GM12878 (cell line): ENCODE measurements at regions not wholly inside any gene's neighbourhood (a gene's known extent, or its start where the extent isn't known, plus 50 kb on each side); places are given as distances from the start of the nearest gene placed in this dataset.

ENCODE experiments used
- ATAC-seq: fragments of 200-7000 bp; cut with Tn5 transposase; 3 replicates; pipeline ENCODE4 v1.9.1; 2020; ENCODE audit warnings: mild to moderate bottlenecking, moderate library complexity
- BruUV-seq: library from RNA; stranded (reverse); fragments of 400-500 nt; replicated peaks from 2 replicates; lab custom pipeline; 2021; lab: Mats Ljungman, UMichigan
- CTCF ChIA-PET: fragments of 300-600 bp; sonication (Branson Sonifier 250); formaldehyde crosslinking; extraction: SDS; loops from one replicate; lab custom pipeline; 2021; ENCODE audit warnings: inconsistent platforms; lab: Yijun Ruan, JAX
- POLR2A ChIA-PET: fragments of 350-600 bp; formaldehyde crosslinking; extraction: SDS; loops from one replicate; lab custom pipeline; 2021; ENCODE audit warnings: inconsistent platforms; lab: Charles Lee
- RAD21 ChIA-PET: fragments of 300-600 bp; sonication (Branson Sonifier 250); formaldehyde crosslinking; loops from one replicate; lab custom pipeline; 2023; ENCODE audit warnings: antibody characterized with exemption; ENCODE audit not compliant: unreplicated experiment; lab: Charles Lee
- SMC1A ChIA-PET: fragments of 300-600 bp; sonication (Branson Sonifier 250); formaldehyde crosslinking; loops from one replicate; lab custom pipeline; 2023; ENCODE audit not compliant: unreplicated experiment, uncharacterized antibody; lab: Charles Lee
- DNase-seq: peaks from one replicate; pipeline ENCODE4 v3.0.0-alpha.2; 2011; ENCODE audit warnings: low read depth, low spot score
- FAIRE-seq: peaks from 3 replicates; lab custom pipeline; 2011; peaks lifted over from hg19 to GRCh38; lab: Jason Lieb, UNC
- H2AFZ ChIP-seq: 2 replicates; pipeline ENCODE4 v1.6.0; 2011; ENCODE audit warnings: low read depth, low read length, control low read depth; ENCODE audit not compliant: control insufficient read depth
- H3K27ac ChIP-seq: 2 replicates; pipeline ENCODE4 v1.5.1; 2011; ENCODE audit warnings: control low read depth; ENCODE audit not compliant: control insufficient read depth, insufficient read depth
- H3K27me3 ChIP-seq, 2 experiments: replicated peaks in 1 of 2; 2 replicates each; pipeline versions ENCODE4 v1.6.0 to v1.6.1; 2011; ENCODE audit warnings: low read length in 1 of 2; ENCODE audit not compliant: control insufficient read depth in 2 of 2, insufficient read depth in 2 of 2
- H3K36me3 ChIP-seq, 2 experiments: 2 replicates each; pipeline ENCODE4 v1.5.1; 2011; ENCODE audit warnings: low read length in 1 of 2; ENCODE audit not compliant: control insufficient read depth in 2 of 2, insufficient read depth in 2 of 2
- H3K4me1 ChIP-seq: 2 replicates; pipeline ENCODE4 v1.6.1; 2011; ENCODE audit warnings: mild to moderate bottlenecking, low read length, moderate library complexity, mixed read lengths; ENCODE audit not compliant: control insufficient read depth, insufficient read depth
- H3K4me2 ChIP-seq: 2 replicates; pipeline ENCODE4 v1.6.0; 2011; ENCODE audit warnings: control low read depth; ENCODE audit not compliant: control insufficient read depth, insufficient read depth
- H3K4me3 ChIP-seq: fragments of 200-600 bp; sonication (generic); 2 replicates; pipeline ENCODE4 v1.5.1; 2016
- H3K79me2 ChIP-seq: 2 replicates; pipeline ENCODE4 v1.6.0; 2011; ENCODE audit warnings: low read length; ENCODE audit not compliant: control insufficient read depth, insufficient read depth
- H3K9ac ChIP-seq: 2 replicates; pipeline ENCODE4 v1.8.0; 2011; ENCODE audit warnings: low read length, control low read depth, mixed read lengths; ENCODE audit not compliant: control insufficient read depth, insufficient read depth
- H3K9me3 ChIP-seq: replicated peaks from 3 replicates; pipeline ENCODE4 v1.5.1; 2011; ENCODE audit warnings: mild to moderate bottlenecking, low read length; ENCODE audit not compliant: control insufficient read depth, insufficient read depth
- H4K20me1 ChIP-seq: 2 replicates; pipeline ENCODE4 v1.6.0; 2011; ENCODE audit not compliant: control insufficient read depth, insufficient read depth
- CUX1 ChIP-seq: IDR thresholded peaks from 2 replicates; pipeline ENCODE4 v1.6.1; 2012; ENCODE audit warnings: improper control_type of control experiment, low read depth, low read length; ENCODE audit not compliant: insufficient replicate concordance
- RBBP5 ChIP-seq: fragments of 200-600 bp; sonication (generic); conservative IDR thresholded peaks from 2 replicates; pipeline ENCODE4 v1.6.1; 2016
- RELB ChIP-seq: fragments of 450-650 bp; IDR thresholded peaks from 2 replicates; pipeline ENCODE4 v1.6.1; 2017; ENCODE audit warnings: low read depth, mild to moderate bottlenecking, moderate library complexity
- SKIL ChIP-seq: fragments of 450-650 bp; IDR thresholded peaks from 2 replicates; pipeline ENCODE4 v1.6.1; 2017; ENCODE audit warnings: mild to moderate bottlenecking, low read depth, inconsistent platforms; ENCODE audit not compliant: poor library complexity, severe bottlenecking
- WGBS: methylation state at CpG from one replicate; pipeline ENCODE4 v1.1.6; 2016; ENCODE audit warnings: low lambda C conversion rate; ENCODE audit not compliant: insufficient replicate concordance, insufficient coverage; ENCODE audit errors: missing lambda C conversion rate; 5-methylcytosine and 5-hydroxymethylcytosine counted together
- in situ Hi-C: fragments of 300-500 bp; cut with MboI; formaldehyde crosslinking; loops from 9 replicates; pipeline ENCODE4 v1.14.3; 2018; ENCODE audit warnings: mixed read lengths
- intact Hi-C: fragments of 100-400 bp; cut with micrococcal nuclease; formaldehyde crosslinking; loops from one replicate; pipeline ENCODE4 v1.14.2; 2022; ENCODE audit not compliant: unreplicated experiment

GRCh38 chr2:139380051-139380450 is 599.9 kb upstream of the NXPH2 start:
- H3K4me3 ChIP-seq: no peak overlapping the region
- no peak overlapping the region for H2AFZ ChIP-seq
- in situ Hi-C loops (no loop called here), intact Hi-C loops (no loop called here)
- ChIA-PET CTCF (no interaction called here), POLR2A (no interaction called here), RAD21 (no interaction called here), SMC1A (no interaction called here)
- no peaks in the 10 kb centered on the region for H3K27me3 ChIP-seq
- WGBS: 26% methylated on average over 1 of the region's 1 CpG
- no peak overlapping the region for H3K4me2 ChIP-seq
- no peak overlapping the region for H3K9ac ChIP-seq
- no peaks in the 10 kb centered on the region for H3K36me3 ChIP-seq
- DNase-seq (no peak), ATAC-seq (no peak), FAIRE-seq (no peak)
- BruUV-seq: no TSS peak
- no peaks in the 10 kb centered on the region for H4K20me1 ChIP-seq
- H3K9me3 ChIP-seq: no peaks in the 10 kb centered on the region
- TF ChIP-seq RELB (no peak), RBBP5 (no peak)
- H3K79me2 ChIP-seq: no peaks in the 10 kb centered on the region
- no peak overlapping the region for H3K27ac ChIP-seq
- no peaks in the 10 kb centered on the region for H3K4me1 ChIP-seq

- no peaks in the 10 kb centered on the region for H3K27me3 ChIP-seq
- CTCF ChIA-PET: no interaction called here
- SMC1A ChIA-PET: no interaction called here
- 39% methylated on average over 3 of the region's 3 CpGs for WGBS
- H3K4me3 ChIP-seq: no peak overlapping the region
- H2AFZ ChIP-seq: no peak overlapping the region
- H3K4me1 ChIP-seq: no peaks in the 10 kb centered on the region
- no peaks in the 10 kb centered on the region for H4K20me1 ChIP-seq
- H3K79me2 ChIP-seq: no peaks in the 10 kb centered on the region
- no TSS peak for BruUV-seq
- H3K4me2 ChIP-seq: no peak overlapping the region
- TF ChIP-seq SKIL (no peak), CUX1 (no peak)
- POLR2A ChIA-PET: no interaction called here
- no peak for FAIRE-seq
- no peaks in the 10 kb centered on the region for H3K36me3 ChIP-seq
- RAD21 ChIA-PET: no interaction called here
- no peaks in the 10 kb centered on the region for H3K9me3 ChIP-seq
- H3K27ac ChIP-seq: no peak overlapping the region
- DNase-seq: no peak
- no peak for ATAC-seq
- intact Hi-C loops: no loop called here
- H3K9ac ChIP-seq: no peak overlapping the region
- in situ Hi-C loops: no loop called here
These were observed 598.2 kb upstream of the NXPH2 start for GRCh38 chr2:139378373-139378772.
